ENCODE measurements at regions not wholly inside any gene's neighbourhood (a gene's known extent, or its start where the extent isn't known, plus 50 kb on each side); places are given as distances from the start of the nearest gene placed in this dataset.
A peak's percentile ranks its signal among the peaks of the same experiment; 100 is the strongest.
"Not testable (repeated sequence)": the region's sequence is repeated elsewhere in the genome, so short reads cannot be mapped to it uniquely, and the experiment has no call there.

DNA sequence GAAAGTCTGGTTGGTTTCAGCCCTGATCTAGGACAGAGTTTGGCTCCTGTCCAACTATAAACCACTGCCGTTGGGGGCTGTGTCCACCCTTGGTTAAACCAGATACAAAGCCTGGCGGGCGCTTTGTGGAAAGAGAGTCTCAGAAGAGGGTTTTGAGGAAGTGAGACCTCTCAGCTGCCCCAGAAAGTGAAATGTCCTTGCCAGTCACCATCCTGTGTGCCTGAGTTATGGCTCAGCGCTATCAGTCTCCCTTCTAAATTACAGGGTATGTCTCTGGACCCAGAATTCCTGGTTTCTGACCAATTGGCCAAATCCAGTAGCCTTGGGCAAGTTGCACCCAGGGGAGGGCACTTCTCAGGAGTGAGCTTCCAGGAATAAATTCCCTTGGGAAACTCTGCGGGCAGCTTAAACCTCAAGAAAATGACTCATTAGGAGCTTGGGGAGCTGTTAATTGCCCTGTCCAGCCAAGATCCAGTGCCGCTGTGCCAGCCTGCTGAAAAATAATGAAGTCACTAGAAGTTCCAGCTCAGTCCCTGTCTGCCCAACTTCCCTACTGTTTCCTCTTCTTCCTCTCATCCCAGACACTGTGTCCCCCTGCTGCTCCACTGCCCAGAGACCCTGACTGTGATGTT lies 66.7 kb upstream of the PDZD8 start:
- no peak for TF ChIP-seq CTCF (IDR thresholded peaks at IDR 0.05)
- Histone ChIP-seq H3K27me3 (no peaks in the 10 kb centered on the region), H3K27ac (no peak overlapping the region), H3K36me3 (no peaks in the 10 kb centered on the region), H3K4me3 (no peak overlapping the region), H3K9me3 (no peaks in the 10 kb centered on the region), H3K4me1 (no peaks in the 10 kb centered on the region)
- no peak for DNase-seq (ENCODE audit: low spot score)

DNA sequence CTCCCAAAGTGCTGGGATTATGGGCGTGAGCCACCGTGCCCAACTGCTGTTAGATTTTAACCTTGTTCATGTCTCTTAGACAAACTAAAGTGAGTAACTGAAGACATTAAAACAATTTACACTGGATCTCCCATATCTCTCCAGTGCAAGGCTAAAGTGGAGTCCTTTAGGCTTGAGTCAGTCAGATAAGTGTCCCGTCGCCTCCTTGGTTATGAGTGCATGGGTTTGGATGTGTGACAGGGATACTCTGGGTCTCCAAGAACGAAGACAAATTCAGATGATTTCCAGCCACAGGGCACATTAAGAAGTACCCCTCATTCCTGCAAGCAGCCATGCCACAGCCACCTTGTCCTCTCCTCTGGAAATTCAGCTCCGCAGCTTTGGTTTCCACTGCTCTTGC lies 66.1 kb upstream of the PDZD8 start:
- Histone ChIP-seq H3K27me3 (no peaks in the 10 kb centered on the region), H3K9me3 (no peaks in the 10 kb centered on the region), H3K4me3 (no peak overlapping the region), H3K27ac (no peak overlapping the region), H3K36me3 (no peaks in the 10 kb centered on the region), H3K4me1 (no peaks in the 10 kb centered on the region)
- no peak for TF ChIP-seq CTCF (IDR thresholded peaks at IDR 0.05)
- DNase-seq (ENCODE audit: low spot score): no peak

GRCh38 chr10:117439243-117439912 lies 64.1 kb upstream of the PDZD8 start:
- Histone ChIP-seq H3K4me3 (no peak overlapping the region), H3K4me1 (no peaks in the 10 kb centered on the region), H3K27ac (peak overlapping the region in 1 of 2 donors; percentile 5), H3K36me3 (no peaks in the 10 kb centered on the region), H3K27me3 (no peaks in the 10 kb centered on the region), H3K9me3 (no peaks in the 10 kb centered on the region)
- DNase-seq (ENCODE audit: low spot score): peak; percentile 87
- TF ChIP-seq CTCF (IDR thresholded peaks at IDR 0.05): no peak

- H3K4me3 ChIP-seq: no peak overlapping the region
- no peak for TF ChIP-seq CTCF (IDR thresholded peaks at IDR 0.05)
- peaks cover 0 to 6% of the 10 kb centered on the region in 2 donors for H3K4me1 ChIP-seq
- no peak overlapping the region for H3K27ac ChIP-seq
- no peaks in the 10 kb centered on the region for H3K36me3 ChIP-seq
- no peaks in the 10 kb centered on the region for H3K9me3 ChIP-seq
- no peak for DNase-seq (ENCODE audit: low spot score)
- no peaks in the 10 kb centered on the region for H3K27me3 ChIP-seq
Measured at GRCh38 chr10:117432866-117433265, 57.6 kb upstream of the PDZD8 start.

DNA sequence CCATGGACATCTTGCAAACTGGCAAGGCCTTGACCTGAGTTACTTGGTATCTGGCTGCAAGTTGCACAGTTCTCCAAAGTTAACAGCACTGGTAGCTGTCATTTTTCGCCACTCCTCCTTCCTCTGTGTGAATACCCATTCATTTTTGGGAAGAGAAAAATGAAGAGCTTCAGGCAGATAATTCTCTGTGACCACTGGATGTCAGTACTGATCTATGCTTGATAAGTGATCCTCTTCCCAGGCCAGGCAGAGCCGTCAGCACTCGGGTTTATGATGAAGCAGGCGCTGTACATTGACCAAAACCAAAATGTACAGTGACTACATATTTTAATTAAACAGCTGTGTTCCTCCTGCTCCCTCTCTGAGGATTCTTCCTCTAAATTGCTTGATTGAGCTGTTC lies 55.9 kb upstream of the PDZD8 start:
- no peak for DNase-seq (ENCODE audit: low spot score)
- Histone ChIP-seq H3K4me1 (peaks cover 0 to 6% of the 10 kb centered on the region in 2 donors), H3K4me3 (no peak overlapping the region), H3K9me3 (no peaks in the 10 kb centered on the region), H3K27me3 (no peaks in the 10 kb centered on the region), H3K27ac (no peak overlapping the region), H3K36me3 (no peaks in the 10 kb centered on the region)
- no peak for TF ChIP-seq CTCF (IDR thresholded peaks at IDR 0.05)

DNA sequence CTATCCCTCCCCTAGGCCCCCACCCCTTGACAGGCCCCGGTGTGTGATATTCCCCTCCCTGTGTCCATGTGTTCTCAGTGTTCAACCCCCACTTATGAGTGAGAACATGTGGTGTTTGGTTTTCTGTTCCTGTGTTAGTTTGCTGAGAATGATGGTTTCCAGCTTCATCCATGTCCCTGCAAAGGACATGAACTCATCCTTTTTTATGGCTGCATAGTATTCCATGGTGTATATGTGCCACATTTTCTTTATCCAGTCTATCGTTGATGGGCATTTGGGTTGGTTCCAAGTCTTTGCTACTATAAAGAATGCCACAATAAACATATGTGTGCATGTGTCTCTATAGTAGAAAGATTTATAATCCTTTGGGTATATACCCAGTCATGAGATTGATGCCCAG lies 55.3 kb upstream of the PDZD8 start:
- not testable (repeated sequence) for H3K36me3 ChIP-seq; H3K4me3 ChIP-seq; H3K27ac ChIP-seq; H3K27me3 ChIP-seq; H3K9me3 ChIP-seq; DNase-seq (ENCODE audit: low spot score); H3K4me1 ChIP-seq
